ENCODE measurements at regions not wholly inside any gene's neighbourhood (a gene's known extent, or its start where the extent isn't known, plus 50 kb on each side); places are given as distances from the start of the nearest gene placed in this dataset.
"Not testable (repeated sequence)": the region's sequence is repeated elsewhere in the genome, so short reads cannot be mapped to it uniquely, and the experiment has no call there.

GRCh38 chr7:150183602-150184001, 139.6 kb upstream of the LRRC61 start:
- H3K9me3 ChIP-seq; H3K27ac ChIP-seq; H3K4me1 ChIP-seq (replicated peaks); H3K27me3 ChIP-seq (replicated peaks; ENCODE audit: insufficient read depth); H3K36me3 ChIP-seq; H3K4me3 ChIP-seq; DNase-seq (ENCODE audit: low spot score); intact Hi-C loops (cut with DNase I): not testable (repeated sequence)
- WGBS: 90% methylated on average over 1 of the region's 1 CpG

- not testable (repeated sequence) for DNase-seq (ENCODE audit: low spot score)
Observed at GRCh38 chr7:150189963-150190362, 133.2 kb upstream of the LRRC61 start.

GRCh38 chr7:150192541-150192940, 130.6 kb upstream of the LRRC61 start:
- H3K4me1 ChIP-seq (replicated peaks); intact Hi-C loops (cut with DNase I); H3K4me3 ChIP-seq; H3K9me3 ChIP-seq; H3K36me3 ChIP-seq; H3K27ac ChIP-seq; DNase-seq (ENCODE audit: low spot score); H3K27me3 ChIP-seq (replicated peaks; ENCODE audit: insufficient read depth): not testable (repeated sequence)
- 79% methylated on average over 4 of the region's 4 CpGs for WGBS

More at GRCh38 chr7:150189963-150190362, 133.2 kb upstream of the LRRC61 start:
- H3K27ac ChIP-seq; H3K4me1 ChIP-seq (replicated peaks); H3K36me3 ChIP-seq; H3K4me3 ChIP-seq; H3K27me3 ChIP-seq (replicated peaks; ENCODE audit: insufficient read depth); intact Hi-C loops (cut with DNase I); H3K9me3 ChIP-seq: not testable (repeated sequence)
- 29% methylated on average over 1 of the region's 1 CpG for WGBS

- H3K27me3 ChIP-seq (replicated peaks; ENCODE audit: insufficient read depth); H3K27ac ChIP-seq; H3K4me3 ChIP-seq; H3K36me3 ChIP-seq; H3K4me1 ChIP-seq (replicated peaks); intact Hi-C loops (cut with DNase I); DNase-seq (ENCODE audit: low spot score); H3K9me3 ChIP-seq: not testable (repeated sequence)
- 77% methylated on average over 3 of the region's 3 CpGs for WGBS
Observed at GRCh38 chr7:150193866-150194265, 129.3 kb upstream of the LRRC61 start.

Small RNAs in the stretch of these regions (small RNA-seq; reads per million reads assigned to genes)
- 0 reads per million in 2 donors for gene AC092666.2
